ENCODE measurements at regions not wholly inside any gene's neighbourhood (a gene's known extent, or its start where the extent isn't known, plus 50 kb on each side); places are given as distances from the start of the nearest gene placed in this dataset.

- Histone ChIP-seq H3K4me1 (no peaks in the 10 kb centered on the region), H3K36me3 (no peaks in the 10 kb centered on the region), H3K4me3 (no peak overlapping the region), H3K27me3 (no peaks in the 10 kb centered on the region), H3K9me3 (no peaks in the 10 kb centered on the region), H3K27ac (no peak overlapping the region)
- no peak for DNase-seq (ENCODE audit: low spot score in 2 of 2)
- intact Hi-C loops (cut with DNase I), result no loop called here
- no peak for TF ChIP-seq CTCF (IDR thresholded peaks at IDR 0.05)
These were observed 336.0 kb downstream of the SUCLA2 start for GRCh38 chr13:47665043-47665442.

- no peak for TF ChIP-seq CTCF (IDR thresholded peaks at IDR 0.05)
These were observed 340.0 kb downstream of the SUCLA2 start for GRCh38 chr13:47661076-47661475.

DNA sequence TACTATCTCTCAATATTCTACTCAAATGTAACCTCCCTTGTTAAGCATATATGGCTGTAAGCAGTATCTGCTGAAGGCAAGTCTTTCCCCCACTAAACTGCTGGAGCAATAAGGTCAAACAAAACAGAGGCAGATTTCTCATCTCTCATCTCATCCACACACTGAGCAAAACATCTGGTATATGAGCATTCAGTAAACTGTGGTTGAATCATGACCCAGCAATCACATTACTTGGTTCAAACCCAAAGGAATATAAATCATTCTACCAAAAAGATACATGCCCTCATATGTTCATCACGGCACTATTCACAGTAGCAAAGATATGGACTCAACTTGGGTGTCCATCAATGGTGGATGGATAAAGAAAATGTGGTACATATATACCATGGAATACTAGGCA lies 344.4 kb downstream of the SUCLA2 start:
- no peaks in the 10 kb centered on the region for H3K9me3 ChIP-seq
- no peaks in the 10 kb centered on the region for H3K4me1 ChIP-seq
- no peak overlapping the region for H3K4me3 ChIP-seq
- TF ChIP-seq CTCF (IDR thresholded peaks at IDR 0.05), result no peak
- no peak for DNase-seq (ENCODE audit: low spot score in 2 of 2)
- no peak overlapping the region for H3K27ac ChIP-seq
- H3K36me3 ChIP-seq, result no peaks in the 10 kb centered on the region
- intact Hi-C loops (cut with DNase I), result no loop called here
- no peaks in the 10 kb centered on the region for H3K27me3 ChIP-seq

More at GRCh38 chr13:47661076-47661475, 340.0 kb downstream of the SUCLA2 start:
- intact Hi-C loops (cut with DNase I), result no loop called here
- Histone ChIP-seq H3K27me3 (no peaks in the 10 kb centered on the region), H3K27ac (no peak overlapping the region), H3K4me3 (no peak overlapping the region), H3K4me1 (no peaks in the 10 kb centered on the region), H3K36me3 (no peaks in the 10 kb centered on the region), H3K9me3 (no peaks in the 10 kb centered on the region)
- DNase-seq (ENCODE audit: low spot score in 2 of 2), result no peak

DNA sequence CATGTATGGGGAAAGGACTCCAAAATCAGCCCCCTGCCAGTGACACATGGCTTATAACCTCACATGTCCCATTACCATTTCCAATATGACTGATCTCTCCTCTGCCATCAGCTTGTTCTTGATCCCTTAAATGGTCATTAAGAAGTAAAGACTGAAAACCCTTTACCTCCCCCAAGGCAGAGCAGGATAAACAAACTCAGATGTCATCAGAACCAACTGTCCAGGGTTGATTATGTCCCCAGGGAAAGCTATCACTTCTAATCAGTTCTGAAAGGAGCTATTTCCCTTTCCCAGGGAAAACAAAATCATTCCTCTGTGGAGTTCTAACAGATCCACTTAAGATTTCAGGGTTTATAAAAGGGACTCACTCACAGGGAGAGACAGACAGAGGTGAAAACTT lies 350.9 kb downstream of the SUCLA2 start:
- intact Hi-C loops (cut with DNase I), result no loop called here
- no peaks in the 10 kb centered on the region for H3K27me3 ChIP-seq
- H3K9me3 ChIP-seq, result no peaks in the 10 kb centered on the region
- DNase-seq (ENCODE audit: low spot score in 2 of 2), result no peak
- TF ChIP-seq CTCF (IDR thresholded peaks at IDR 0.05), result no peak
- no peaks in the 10 kb centered on the region for H3K36me3 ChIP-seq
- H3K27ac ChIP-seq, result no peak overlapping the region
- H3K4me1 ChIP-seq, result no peaks in the 10 kb centered on the region
- no peak overlapping the region for H3K4me3 ChIP-seq

DNA sequence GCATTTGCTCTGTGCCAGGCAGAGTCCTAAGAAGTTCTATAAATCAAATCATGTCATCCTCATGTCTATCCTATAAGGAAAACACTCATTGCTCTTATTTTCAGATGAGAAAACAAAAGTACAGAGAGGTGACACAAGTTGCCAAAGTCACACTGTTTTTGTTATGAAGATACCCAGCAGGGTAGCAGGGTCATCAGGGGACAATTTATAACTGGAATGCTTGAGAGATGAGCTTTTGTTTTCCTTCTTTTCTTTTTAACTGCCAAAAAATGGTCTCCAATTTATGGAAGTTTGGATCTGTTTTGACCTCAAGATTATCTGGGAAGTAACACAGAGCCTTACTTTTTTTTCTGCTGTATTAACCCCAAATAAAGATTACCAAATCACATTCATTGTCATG lies 354.1 kb downstream of the SUCLA2 start:
- intact Hi-C loops (cut with DNase I), result no loop called here
- H3K27me3 ChIP-seq, result no peaks in the 10 kb centered on the region
- H3K9me3 ChIP-seq, result no peaks in the 10 kb centered on the region
- no peak for TF ChIP-seq CTCF (IDR thresholded peaks at IDR 0.05)
- H3K27ac ChIP-seq, result no peak overlapping the region
- H3K4me1 ChIP-seq, result no peaks in the 10 kb centered on the region
- no peak for DNase-seq (ENCODE audit: low spot score in 2 of 2)
- H3K4me3 ChIP-seq, result no peak overlapping the region
- H3K36me3 ChIP-seq, result no peaks in the 10 kb centered on the region

DNA sequence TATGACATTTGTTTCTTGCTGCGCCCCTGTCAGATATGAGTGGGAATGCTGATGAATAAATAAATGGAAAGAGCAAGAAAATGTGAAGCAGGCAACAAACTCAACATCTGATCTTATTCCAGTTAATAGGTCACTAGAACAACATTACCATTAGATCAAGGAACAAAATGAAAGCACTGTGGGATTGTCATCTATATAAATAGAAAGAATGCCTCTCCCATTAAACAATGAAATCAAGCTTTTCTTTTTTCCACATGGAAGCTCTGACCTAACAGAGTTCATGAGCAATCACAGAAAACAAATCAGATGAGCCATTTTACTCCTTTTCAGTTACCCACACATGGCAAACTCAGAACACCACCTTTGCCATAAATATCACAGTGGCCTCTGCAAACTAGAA lies 354.8 kb downstream of the SUCLA2 start:
- Histone ChIP-seq H3K4me1 (no peaks in the 10 kb centered on the region), H3K27ac (no peak overlapping the region), H3K27me3 (no peaks in the 10 kb centered on the region), H3K9me3 (no peaks in the 10 kb centered on the region), H3K4me3 (no peak overlapping the region), H3K36me3 (no peaks in the 10 kb centered on the region)
- no peak for TF ChIP-seq CTCF (IDR thresholded peaks at IDR 0.05)
- intact Hi-C loops (cut with DNase I), result no loop called here
- DNase-seq (ENCODE audit: low spot score in 2 of 2), result no peak
